ENCODE measurements at regions not wholly inside any gene's neighbourhood (a gene's known extent, or its start where the extent isn't known, plus 50 kb on each side); places are given as distances from the start of the nearest gene placed in this dataset.
A peak's percentile ranks its signal among the peaks of the same experiment; 100 is the strongest.

DNA sequence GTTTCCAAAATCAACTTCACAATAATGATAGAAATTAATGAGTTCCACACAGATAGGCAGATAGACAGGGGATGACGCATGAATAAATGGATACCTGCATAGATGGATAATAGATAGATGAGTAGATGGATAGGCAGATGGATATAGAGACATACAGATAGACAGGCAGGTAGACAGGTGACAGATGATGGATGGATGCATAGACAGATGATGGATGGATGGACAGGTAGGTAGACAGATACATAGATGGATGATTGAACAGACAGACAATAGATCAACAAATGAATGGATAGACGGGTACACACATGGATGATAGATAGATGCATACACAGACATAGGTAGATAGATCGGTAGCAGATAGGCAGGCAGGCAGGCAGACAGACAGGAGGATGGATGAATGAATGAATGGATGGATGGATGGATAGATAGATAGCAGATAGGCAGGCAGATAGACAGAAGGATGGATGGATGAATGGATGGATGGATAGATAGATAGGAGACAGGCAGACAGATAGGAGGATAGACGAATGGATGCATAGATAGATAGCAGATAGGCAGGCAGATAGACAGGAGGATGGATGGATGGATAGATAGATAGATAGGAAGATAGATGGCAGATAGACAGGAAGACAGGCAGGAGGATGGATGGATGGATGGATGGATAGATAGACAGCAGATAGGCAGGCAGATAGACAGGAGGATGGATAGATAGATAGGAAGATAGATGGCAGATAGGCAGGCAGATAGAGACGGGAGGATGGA lies 142.5 kb downstream of the RBFOX3 start:
- no peak for DNase-seq

DNA sequence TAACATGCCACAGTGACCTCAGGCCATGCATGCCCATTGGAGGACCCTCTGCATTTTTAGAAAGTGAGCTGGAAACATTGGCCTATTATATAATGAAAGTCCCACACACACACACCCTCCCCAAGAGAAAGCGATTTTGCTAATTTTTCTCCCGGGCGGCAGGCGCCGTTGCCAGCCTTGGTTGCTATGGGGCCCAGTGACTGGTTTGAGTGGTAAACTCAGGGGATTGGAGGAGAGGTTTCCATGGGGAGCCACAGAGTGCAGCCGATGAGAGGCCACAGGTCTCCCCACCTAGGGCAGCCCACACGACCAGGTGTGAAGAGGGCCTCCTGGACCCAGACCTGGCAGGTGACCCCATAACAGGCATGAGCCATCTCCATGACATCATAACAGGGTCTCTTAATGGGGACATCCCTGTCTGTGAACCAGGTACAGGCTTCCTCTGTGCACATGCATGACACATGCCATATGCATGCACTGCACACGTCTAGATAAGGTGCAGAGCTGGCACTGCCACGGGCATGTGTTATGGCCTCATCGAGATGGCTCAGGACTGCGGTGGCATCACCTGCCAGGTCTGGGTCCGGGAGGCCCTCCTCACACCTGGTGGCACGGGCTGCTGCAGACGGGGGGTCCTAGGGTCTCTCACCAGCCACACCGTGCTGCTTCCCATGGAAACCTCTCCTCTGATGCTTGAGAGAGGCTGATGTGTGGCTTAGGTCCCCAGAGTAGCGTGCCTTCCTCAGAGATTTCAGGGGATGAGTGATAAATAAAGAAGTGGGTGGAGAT lies 144.1 kb downstream of the RBFOX3 start:
- no peak for DNase-seq

DNA sequence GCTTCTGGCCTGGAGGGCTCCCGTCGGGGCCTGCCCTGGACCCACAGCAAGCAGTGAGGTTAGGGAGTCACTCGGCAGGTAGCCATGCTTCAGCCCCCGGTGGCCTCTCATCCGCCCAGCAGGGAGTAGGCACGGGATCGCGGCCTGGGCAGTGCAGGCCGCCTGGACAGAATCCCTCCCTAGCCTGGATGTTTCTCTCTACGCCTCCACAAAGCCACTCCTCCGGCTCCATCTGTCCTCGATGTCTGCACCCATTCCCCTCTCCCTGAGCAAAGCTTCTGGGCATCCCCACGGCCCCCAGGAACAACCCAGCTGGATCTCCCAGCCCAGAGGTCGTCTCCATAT lies 145.2 kb downstream of the RBFOX3 start:
- DNase-seq, result no peak

DNA sequence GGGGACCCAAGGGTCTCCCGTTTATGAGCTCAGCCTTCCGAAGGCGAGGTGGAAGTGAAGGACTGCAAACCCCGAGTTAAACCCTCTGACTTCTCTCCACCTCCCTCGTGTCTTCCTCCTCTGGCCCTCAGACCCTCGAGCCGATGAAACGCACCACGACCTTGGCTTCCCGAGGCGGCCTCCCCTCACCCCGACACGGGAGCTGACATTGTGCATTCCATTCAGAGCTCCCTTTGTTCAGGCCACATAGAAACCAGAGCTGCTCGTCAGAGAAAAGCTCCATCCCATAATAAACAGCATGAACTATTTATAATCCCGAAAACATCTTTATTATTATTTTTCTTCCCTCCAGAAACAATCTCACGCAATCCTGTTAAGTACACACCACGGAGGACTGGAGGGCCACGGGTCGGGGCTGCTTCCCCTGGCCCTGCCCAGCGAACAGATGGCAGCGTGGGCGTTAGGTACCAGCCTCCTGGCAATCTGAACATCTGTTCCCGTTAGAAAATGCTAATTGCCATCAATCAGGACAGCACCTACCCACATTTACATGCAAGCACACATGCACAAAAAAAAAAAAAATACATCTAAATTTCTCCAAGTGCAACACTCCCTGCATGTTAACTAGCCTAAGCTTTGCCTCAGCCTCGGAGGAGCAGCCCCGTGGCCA lies 145.7 kb downstream of the RBFOX3 start:
- peak; percentile 81 for DNase-seq

DNA sequence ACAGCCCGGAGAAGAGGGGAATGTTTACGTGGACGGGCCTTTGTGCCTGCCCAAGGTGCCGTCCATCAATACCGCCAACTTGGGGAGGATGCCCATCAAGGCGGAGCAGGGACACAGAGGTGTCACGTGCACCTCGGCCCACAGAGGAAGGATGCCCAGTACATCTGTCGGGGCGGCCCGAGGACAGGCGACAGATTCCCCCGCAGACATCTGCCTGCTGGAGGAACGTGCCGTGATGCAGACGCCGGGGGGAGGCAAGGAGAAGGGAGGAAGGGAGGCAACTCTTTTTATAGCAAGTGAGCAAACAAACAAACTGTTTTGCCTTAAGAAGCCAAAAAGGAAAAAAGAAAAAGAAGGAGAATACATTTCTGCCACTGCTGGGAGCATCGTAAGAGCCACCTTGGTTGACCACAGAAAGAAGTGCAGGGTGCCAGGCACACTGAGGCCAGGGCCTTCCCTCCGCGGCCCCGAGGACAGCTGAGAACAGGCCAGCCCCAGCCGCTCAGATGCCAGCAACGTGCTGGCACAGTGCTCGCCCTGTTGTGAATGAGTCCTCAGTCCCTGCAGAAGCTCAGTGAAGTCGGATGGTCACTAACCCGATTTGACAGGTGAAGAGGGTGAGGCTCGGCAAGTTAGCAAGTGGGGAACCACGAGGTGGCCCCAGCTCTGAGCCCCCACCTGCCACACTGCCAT lies 146.4 kb downstream of the RBFOX3 start:
- DNase-seq, result no peak

DNA sequence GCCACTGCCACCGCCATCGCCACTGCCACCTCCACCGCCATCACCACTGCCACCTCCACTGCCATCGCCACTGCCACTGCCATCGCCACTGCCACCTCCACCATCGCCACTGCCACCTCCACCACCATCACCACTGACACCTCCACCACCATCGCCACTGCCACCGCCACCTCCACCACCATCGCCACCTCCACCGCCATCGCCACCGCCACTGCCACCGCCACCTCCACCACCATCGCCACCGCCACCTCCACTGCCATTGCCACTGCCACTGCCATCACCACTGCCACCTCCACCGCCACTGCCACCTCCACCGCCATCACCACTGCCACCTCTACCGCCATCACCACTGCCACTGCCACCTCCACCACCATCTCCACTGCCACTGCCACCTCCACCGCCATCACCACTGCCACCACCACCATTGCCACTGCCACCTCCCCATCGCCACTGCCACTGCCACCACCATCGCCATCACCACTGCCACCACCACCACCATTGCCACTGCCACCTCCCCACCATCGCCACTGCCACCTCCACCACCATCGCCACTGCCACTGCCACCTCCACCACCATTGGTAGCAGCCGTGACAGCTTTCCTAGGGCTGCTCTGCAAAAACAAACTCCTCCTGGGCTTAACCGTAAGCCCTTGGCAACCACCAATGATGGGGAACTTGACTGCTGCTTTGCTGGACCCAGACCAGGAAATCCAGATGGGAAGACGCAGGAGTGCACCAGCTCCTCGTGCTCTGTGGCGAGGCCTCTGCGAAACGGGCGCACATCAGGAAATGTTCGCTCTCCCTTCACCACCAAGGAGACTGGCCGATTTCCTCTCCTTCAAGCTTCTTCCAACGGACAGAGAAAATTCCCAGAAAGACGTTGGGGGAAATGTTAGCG lies 147.2 kb downstream of the RBFOX3 start:
- DNase-seq, result peak; percentile 55

DNA sequence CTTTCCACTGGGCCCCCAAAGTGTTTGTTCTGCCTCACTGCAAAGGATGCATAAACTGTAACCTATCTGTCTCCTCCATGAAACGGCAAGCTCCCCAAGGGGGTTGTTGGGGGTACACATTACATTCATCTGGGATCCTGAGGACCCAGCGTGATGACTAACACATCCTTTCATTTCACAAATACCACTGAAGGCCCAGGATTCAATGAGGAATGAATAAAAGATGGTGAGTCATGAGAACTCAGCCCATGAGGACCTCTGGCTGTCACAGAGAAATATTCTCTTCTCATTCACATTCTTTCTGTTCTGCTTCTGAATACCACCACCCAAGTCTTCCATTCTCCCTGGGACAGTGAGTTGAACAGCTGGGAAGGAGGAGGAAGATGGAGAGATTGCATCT lies 149.8 kb downstream of the RBFOX3 start:
- DNase-seq, result no peak

DNA sequence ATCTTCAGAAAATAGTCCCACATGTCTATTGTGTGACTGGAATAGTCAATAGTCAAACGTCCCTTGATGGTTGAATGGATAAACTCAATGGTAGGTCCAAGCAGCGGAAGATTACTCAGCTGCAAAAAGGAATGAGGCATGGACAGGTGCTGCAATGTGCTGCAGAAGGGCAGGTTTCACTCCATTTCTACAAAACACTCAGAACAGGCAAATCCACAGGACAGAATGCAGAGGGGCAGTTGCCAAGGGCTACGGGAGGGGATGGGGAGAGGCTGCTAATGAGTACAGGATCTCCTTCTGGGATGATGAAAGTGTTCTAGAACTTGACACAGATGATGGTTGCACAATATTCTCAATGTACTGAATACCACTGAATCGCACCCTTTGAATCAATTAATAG lies 151.0 kb downstream of the RBFOX3 start:
- DNase-seq, result no peak

DNA sequence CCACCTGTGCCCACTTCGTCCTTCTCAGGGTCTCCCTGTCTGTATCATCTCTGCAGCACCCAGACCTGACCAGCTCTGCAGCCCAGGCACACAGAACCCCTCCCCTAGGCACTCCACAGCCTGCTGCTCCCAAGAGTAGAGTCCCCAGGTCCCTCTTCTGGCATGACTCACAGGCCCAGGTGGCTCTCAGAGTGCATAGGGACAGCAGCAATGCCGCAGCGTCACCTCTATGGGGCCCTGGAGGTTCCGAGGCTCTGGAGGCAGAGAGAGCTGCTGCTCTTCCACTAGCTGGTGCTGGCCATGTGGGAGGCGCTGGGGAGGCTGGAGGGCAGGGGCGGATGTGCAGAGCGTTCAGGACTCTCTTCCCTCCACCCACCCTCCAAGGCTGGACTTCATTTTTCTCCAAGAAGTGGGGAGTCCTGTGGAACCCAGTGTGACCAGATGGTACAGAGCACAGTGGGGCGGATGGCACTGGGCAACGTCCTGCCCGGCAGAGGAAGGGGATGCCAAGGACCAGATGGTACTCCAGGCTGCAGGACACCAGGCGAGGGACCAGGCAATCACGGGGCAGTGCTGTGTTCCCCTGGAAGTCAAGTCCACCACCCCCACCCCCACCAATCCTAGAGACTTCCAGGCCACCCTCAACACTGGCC lies 151.7 kb downstream of the RBFOX3 start:
- DNase-seq, result no peak

DNA sequence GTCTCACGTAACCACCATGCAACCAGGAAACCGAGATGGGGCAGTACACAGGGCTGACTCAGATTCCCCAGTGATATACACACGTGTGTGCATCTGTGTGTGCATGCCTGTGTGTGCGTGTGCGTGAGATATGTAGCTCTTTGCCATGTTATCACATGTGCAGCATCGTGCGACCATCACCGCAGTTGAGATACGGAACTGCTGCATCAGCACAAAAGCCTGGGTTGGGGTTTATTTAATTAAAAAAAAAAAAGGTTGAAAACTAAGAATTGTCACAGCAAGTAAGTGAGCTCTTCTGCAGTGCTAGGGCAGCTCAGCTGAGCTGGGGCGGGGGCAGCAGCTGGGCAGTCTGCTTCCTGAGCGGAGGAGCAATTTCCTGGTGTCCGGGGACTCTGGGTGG lies 152.5 kb downstream of the RBFOX3 start:
- DNase-seq, result no peak

DNA sequence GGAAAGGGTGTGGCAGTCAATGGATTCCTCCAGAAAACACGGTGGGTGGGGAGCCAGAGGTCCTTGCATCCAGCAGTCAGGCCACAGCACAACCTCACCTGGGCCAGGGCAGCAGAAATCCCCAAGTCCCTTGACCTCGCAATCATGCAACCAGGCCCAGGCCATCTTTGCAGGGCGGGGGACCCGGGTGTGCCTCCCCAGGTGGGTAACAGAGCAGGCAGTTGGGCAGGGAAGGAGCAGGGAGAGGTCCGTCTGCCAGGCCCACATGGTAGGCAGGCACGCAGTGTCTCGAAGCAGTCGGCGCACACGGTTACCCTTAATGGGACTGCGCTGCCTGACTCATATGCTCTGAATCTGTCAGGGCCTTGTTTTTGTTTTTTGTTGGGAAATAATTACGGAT lies 153.0 kb downstream of the RBFOX3 start:
- DNase-seq, result no peak

DNA sequence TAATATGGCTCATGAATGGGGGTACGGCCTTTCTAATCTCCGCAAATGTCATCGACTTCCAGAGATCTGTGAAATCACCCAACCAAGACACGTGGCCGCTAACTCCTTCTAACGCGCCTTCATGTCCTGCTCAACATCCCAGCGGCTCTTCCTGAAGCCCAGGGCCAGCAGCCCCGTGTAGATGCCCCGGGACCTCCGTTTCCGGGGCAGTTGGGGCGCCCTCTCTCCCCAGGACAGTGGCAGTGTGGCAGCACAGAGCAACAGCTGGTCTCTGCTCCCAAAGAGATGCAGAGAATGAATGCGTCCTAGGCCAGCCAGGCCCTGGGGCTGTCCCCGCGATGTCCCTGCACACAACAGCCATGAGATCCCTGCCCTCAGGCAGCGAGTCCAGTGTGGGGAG lies 153.5 kb downstream of the RBFOX3 start:
- DNase-seq, result no peak

DNA sequence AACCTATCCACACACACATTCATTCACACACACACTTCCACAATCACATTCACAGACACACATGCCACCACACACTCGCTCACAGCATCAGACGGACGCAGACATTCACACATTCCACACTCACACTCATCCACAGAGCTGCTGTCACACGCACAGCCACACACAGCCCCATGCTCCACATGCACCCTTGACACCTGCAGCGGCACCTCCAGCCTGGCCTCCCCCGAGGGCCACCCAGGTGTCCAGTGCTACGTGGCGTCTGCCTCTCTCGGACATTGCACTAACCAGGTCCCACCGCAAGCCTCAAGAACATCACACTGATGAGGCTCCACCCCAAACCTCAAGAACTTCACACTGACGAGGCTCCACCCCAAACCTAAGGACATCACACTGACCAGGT lies 155.2 kb downstream of the RBFOX3 start:
- no peak for DNase-seq

DNA sequence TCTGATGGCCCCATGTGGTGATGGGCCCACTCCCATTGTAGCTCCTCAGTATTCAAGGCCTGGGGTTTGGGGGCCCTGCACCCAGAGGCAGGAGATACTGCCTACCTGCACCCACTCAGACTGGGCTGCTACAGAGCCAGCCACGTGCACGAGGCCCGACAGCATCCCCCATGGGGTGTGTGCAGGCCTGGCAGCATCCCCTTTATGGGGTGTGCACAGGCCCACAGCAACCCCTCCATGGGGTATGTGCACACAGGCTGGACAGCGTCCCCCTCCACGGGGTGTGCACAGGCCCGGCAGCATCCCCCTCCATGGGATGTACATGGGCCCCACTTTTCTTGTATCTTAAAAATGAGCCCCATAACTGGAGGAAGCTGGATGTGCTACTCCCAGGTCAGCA lies 156.0 kb downstream of the RBFOX3 start:
- DNase-seq, result no peak

DNA sequence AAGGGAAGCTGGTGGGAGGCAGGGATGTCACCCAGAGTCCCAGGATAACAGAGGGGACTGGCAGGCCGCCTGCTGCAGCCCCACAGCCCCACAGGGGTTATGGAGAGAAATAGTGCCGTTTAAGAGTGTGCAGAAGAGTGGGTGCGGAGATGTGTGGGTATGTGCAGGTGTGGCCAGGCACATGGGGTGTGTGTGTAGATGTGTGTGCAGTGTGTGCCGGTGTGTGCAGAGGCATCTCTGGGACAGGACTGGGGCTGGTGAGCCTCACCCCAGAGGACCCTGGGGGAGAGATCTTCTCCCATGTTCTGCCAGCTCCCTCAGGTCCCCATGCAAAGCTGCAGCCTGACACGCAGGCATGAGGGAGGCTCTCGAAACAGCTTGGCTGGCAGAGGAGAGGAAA lies 157.4 kb downstream of the RBFOX3 start:
- no peak for DNase-seq

DNA sequence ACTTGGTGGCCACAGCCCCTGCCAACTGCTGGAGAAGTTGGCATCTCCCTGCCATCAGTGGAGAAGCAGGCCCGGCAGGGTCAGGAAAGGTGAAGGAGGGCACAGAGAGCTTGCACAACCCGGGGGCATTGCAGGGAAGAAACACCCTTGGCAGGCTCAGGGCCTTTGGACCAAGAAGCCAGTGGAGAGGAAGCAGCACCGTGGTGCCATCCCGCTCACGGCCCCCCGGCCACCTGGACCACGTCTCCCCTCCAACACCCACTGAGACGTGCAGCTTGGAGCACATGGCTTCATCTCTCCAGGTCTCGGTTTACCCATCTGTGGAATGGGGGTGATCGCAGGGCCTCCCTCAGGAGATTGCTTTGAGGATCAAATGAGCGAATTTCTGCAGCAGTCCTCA lies 158.1 kb downstream of the RBFOX3 start:
- DNase-seq, result no peak

DNA sequence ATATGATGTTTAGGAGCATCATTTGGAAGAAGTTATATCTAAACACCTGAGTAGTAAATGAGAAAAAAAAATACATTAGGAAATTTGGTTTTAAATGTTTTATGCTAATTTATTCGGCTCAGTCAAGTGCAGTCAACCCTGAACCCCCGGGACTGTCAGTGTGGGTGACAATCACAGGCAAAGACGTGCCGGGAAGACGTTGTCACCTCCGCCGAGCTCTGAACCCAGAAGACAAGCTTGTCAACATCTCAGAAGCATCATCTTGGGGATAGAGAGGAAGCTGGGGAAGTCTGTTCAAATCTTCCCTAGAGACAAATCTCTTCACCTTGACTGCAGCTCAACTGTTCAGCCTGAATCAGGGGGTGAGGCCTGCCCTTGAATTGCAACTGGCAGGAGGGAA lies 159.7 kb downstream of the RBFOX3 start:
- no peak for DNase-seq

DNA sequence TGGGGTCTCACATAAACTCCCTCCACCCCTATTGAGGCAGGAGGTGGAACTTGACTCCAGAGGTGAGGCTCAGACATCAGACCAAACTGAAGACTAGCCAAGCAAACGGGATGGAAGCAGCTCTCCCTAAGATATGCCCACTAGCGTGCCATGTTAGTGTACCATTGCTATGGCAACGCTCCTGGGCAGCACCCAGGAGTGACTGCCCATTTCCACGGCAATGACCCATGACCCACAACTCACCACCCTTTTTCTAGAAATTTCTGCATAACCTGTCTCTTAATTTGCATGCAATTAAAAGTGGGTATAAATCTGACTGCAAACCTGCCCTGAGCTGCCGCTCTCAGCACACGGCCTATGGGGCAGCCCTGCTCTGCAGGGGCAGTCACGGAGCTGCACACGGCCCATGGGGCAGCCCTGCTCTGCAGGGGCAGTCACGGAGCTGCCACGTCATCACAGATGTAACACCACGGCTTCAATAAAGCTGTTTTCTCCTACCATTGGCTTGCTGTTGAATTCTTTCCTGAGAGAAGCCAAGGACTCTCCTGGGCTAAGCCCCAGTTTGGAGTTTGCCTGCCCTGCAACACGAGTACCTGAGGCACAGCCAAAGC lies 164.3 kb downstream of the RBFOX3 start:
- no peak for DNase-seq

DNA sequence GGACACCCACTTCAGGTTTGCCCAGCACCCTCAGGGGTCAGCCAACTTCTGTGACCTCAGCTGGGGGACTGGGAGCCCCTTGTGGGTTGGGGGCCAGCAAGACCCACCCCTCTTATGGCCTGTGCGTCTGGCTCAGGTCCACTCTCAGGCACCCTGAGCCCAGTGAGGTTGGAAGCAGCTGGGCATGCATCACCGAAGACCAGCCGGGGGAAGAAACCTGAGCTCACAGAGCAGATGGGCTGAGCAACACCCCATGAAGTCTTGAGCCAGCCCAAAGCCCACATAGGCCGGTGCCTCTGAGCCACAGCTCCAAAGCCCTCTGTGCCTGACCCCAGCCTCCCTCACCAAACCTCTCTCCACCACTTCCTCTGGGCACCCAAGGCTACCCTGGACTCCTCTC lies 166.7 kb downstream of the RBFOX3 start:
- no peak for DNase-seq

DNA sequence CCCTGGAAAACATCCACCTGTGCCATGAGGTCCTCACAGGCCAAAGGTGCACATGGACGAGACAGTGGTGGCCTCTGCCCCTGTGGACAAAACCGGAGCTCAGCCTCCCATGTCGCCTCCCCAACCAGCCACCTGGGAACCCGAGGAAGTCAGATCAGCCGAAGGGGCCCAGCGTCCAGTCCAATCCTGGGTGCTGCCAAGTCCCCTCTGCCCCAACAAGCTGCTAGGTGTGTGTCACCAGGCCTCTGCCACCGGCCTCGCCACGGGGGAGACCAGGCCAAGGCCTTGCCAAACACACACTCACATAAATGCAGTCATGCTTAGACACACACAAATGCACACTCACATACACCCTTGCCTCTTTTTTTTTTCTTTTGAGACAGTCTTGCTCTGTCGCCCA lies 167.8 kb downstream of the RBFOX3 start:
- DNase-seq, result no peak

DNA sequence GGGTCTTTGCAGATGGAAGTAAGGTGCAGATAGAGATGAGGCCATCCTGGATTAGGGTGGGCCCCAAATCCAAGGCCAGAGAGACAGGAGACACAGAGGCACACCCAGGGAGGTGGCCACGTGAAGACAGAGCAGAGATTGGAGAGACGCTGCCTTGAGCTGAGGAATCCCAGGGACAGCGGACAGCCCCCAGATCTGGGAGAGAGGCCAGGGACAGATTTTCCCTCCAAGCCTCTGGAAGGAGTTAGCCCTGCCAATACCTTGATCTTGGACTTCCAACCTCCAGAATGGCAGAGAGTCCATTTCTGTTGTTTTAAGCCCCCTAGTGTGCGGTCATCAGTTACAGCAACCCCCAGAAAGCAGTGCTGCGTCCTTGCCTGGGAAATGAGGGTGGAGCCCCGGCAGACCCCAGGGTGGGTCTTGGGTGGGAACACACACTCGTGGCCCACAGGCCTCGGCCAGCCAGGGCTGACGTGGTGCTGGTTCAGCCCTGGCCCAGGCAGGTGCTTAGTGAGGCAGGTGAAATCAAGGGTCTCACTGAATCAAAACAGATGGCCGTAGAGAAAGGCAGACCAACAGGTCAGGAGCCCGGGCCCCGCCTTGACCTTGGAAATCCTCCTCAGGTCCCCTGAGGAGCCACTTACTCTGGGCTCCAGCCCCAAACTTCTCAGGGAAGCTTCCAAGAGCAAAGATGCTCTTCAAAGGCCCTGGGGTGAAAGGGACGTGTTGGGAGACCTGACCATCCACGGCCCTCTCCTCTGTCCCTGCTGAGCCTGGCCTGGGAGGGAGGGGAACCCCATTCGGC lies 169.3 kb downstream of the RBFOX3 start:
- no peak for DNase-seq

Data from NCI-H2171 (cell line).